HG02763 (cell line): ENCODE measurements at regions not wholly inside any gene's neighbourhood (a gene's known extent, or its start where the extent isn't known, plus 50 kb on each side); places are given as distances from the start of the nearest gene placed in this dataset.
"Not testable (repeated sequence)": the region's sequence is repeated elsewhere in the genome, so short reads cannot be mapped to it uniquely, and the experiment has no call there.

Experiments used
- ATAC-seq: cut with Tn5 transposase; IDR thresholded peaks from one replicate; pipeline ENCODE4 v1.9.1; 2021; ENCODE audit warnings: mild to moderate bottlenecking, moderate library complexity; ENCODE audit not compliant: unreplicated experiment

DNA sequence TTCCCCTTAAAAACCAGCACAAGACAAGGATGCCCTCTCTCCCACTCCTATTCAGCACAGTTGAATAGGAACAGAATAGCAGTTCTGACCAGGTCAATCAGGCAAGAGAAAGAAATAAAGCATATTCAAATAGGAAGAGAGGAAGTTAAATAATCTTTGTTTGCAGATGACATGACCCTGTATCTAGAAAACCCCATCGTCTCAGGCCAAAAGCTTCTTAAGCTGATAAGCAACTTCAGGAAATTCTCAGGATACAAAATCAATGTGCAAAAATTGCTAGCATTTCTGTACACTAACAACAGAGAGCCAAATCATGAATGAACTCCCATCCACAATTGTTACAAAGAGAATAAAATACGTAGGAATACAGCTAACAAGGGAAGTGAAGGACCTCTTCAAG, 394.1 kb upstream of the NFIA start:
- not testable (repeated sequence) for ATAC-seq

DNA sequence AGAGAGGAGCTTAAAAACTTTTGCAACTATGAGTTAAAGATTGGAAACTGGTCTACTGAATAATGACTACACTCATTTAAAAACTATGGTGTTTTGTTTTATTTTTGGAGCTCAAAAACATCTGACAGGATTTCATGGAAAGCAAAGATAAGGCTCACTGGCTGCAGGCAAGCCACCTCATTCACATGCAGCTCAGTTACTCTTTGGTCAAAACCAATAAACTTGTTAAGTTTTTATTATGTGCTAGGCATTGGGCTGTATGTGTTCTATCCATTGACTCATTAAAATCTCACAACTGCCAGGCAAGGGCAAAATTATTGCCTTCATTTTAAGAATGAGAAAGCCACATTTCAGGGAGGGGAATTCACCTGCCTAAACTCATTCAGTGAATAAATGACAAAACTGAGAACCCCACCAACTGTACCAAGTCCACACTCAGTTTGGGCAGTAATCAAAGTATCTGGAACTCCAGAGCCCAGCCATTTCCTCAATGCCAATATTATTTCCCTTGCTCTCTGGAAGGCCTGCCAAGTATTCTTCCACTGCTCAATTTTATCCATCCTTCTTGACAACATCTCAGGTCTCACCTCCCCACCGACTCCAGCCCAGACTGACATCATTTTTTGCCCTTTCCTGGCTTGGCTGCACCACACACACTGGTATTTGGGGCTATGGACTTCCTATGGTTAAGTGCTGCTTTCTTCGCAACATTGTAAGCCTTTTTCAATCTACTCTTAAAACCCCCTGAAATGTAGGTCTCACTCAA, 401.1 kb upstream of the NFIA start:
- no peak for ATAC-seq

- no peak for ATAC-seq
Observed at GRCh38 chr1:60679524-60680375, 402.6 kb upstream of the NFIA start.

DNA sequence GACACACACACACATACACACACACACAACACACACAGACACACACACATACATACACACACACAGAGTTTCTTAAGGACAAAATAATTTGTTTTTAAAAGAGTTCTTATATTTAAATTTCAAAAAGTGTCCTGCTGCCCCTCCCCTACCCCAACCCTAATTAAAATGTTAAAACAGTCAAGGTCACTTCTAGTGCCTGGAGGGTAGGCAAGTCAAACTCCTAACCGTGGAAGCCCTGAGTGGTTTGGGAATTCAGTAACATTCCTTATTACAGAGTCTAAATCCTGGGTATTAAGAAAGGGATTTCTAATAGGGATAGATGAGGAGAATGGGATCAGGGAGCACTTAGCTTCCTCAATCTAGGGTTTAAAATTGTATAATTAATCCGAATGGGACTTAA, 403.6 kb upstream of the NFIA start:
- ATAC-seq = no peak

DNA sequence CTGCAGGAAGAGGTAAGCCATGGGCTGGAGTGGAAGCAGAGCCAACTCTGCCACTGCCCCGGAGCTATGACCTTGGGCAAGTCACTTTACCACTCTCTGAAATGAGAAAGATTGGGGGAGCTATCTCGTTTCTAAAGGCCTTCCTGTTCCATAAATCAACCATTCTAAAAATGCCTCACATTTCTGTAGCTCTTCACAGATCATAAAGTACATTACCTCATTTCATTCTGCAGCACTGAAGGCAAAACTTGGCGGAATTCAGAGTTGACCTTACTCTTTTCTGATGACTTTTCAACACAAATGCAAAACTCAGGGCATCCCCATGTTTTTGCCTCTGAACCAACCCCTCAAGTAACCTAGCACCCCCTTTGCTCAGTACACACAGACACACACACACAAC, 404.0 kb upstream of the NFIA start:
- no peak for ATAC-seq

- no peak for ATAC-seq
Observed at GRCh38 chr1:60672449-60672848, 409.9 kb upstream of the NFIA start.

- no peak for ATAC-seq
Observed at GRCh38 chr1:60670302-60670701, 412.1 kb upstream of the NFIA start.

GRCh38 chr1:60668585-60668984, 413.8 kb upstream of the NFIA start:
- no peak for ATAC-seq

DNA sequence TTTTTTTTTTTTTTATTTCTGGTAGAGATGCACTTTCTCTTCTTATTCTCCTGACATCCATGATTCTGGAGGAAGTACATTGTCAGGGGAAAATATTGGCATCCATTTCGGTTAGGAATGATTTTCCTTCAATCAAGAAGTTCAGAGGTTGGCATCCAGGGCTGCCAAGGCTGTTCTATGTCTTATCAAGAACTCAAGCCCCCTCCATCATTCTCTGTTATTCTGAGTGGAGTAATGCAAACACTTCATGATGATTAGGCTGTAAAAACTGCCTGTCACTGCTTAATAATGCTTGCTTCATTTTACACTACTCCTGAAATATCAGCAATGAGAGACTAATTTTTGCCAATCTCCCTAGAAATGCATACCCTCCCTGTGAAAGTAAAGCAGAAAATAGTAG, 417.1 kb upstream of the NFIA start:
- ATAC-seq = no peak

GRCh38 chr1:60664086-60664625, 418.2 kb upstream of the NFIA start:
- ATAC-seq = no peak

GRCh38 chr1:60662486-60663044, 419.8 kb upstream of the NFIA start:
- no peak for ATAC-seq

DNA sequence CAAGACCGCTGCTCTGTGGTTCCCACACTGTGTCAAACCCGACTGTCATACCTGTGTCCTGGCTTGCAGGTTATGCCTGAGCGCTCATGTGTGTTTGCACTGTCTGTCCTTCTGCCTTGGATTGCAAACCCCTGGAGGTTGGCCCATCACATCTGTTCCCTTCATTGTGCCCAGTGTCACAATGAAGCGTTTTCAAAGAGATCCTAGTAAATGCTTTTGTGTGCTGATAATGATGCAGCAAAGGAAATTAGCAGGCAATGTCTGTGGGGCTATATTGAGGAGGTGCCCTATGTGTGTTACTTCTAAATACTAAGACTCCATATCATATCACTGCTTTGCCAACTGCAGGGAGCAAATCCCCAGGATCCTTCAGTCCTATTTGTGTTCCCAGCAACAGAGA, 424.4 kb upstream of the NFIA start:
- no peak for ATAC-seq

DNA sequence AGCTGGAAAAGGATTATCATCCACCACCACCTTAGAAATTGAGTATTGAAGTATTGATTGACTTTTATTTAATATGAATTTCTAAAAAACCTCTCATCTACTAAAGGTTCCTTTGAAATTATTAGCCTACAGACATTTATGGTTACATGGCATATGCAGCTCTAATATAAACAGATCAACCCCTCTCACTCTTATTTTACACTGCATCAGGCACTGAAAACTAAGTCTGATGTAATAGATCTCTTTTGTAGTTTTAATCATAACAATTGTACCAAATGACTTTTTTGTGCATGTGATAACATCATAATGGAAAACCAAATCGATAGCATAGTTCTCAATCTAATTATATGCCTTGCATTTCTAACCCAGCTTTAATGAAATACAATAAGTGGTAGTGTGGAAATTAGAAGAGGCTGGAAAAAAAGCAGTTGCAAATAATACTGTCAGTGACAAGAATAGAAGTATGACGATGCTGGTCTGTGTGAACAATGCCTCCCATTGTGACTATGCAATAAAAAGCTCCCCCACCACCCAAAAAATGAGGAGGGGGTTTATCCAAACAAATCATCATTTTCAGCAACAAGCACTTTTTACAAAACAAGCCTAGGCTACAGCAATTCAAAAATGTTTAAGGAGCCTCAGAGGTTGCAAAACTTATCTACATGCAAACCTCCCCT, 426.5 kb upstream of the NFIA start:
- no peak for ATAC-seq

- ATAC-seq = not testable (repeated sequence)
Observed at GRCh38 chr1:60640033-60640551, 442.3 kb upstream of the NFIA start.

DNA sequence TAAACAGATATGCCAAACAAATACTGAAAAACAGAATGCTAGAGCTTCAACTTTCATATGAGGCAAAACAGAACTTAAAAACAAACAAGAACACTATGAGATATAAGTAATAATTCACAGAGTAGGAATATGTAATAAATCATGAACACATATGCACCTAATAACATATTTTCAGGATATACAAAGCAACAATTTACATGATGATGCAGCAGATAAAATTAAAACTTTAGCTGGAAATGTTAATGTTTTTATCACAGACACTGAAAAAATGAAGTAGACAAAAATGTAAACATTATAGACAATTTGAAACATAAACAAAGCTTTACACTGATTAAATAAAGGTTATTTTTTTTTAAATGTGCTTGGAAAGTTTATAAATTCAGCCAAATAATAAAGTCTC, 443.1 kb upstream of the NFIA start:
- no peak for ATAC-seq

DNA sequence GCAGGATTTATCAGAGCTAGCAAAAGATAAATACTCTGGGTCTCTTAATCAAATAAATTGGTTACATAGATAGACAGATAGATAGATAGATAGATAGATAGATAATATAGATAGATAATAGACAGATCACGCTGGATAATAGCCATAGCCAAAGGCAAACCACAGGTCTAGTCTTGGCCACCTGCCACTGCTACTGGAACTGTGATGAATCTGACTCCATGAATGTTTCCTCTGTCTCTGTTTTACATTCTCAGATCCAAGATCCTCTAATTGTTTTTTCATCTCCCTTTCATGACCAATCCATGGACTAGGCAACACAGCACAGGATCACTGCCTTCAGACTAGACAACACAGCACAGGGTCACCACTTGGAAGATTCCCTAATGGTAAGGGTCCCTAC, 444.7 kb upstream of the NFIA start:
- ATAC-seq = no peak

- ATAC-seq = no peak
Observed at GRCh38 chr1:60636946-60637345, 445.4 kb upstream of the NFIA start.

DNA sequence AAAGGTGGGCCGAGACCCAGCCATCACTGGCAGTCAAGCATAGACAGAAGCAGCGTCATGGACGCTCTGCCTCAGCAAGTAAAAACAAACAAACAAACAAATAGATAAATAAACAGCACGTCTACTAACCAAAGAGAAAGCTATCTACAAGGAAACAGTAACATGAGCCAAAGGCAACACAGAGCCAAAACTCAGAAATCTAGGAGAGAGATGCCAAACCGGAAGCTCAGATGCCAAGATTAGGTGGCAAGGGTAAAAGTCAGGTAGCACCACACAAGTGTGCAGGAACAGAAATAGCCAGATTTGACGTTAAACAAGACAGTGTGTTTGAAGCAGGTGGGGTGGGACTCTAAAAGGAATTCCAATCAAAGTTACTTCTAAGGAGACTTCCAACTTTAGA, 448.3 kb upstream of the NFIA start:
- ATAC-seq = no peak

- no peak for ATAC-seq
Observed at GRCh38 chr1:60622486-60622885, 459.9 kb upstream of the NFIA start.

- ATAC-seq = no peak
Observed at GRCh38 chr1:60621368-60621851, 461.0 kb upstream of the NFIA start.

GRCh38 chr1:60620087-60620486, 462.3 kb upstream of the NFIA start:
- ATAC-seq = no peak
